OCI-LY3 (cell line): ENCODE measurements at regions not wholly inside any gene's neighbourhood (a gene's known extent, or its start where the extent isn't known, plus 50 kb on each side); places are given as distances from the start of the nearest gene placed in this dataset.

ENCODE experiments used
- H2AFZ ChIP-seq: fragments of 200-600, 300-600 bp; shearing (Covaris generic); 2 replicates; pipeline ENCODE4 v1.6.0; 2014; ENCODE audit warnings: antibody characterized with exemption, low read depth, low read length
- H3K27ac ChIP-seq: fragments of 200-600, 300-600 bp; sonication (generic); 2 replicates; pipeline ENCODE4 v1.5.1; 2014; ENCODE audit warnings: mild to moderate bottlenecking, low read length, moderate library complexity, mixed read lengths
- H3K27me3 ChIP-seq: fragments of 200-600, 300-600 bp; sonication (generic); 2 replicates; pipeline ENCODE4 v1.6.1; 2014; ENCODE audit warnings: low read depth, low read length, mixed read lengths
- H3K36me3 ChIP-seq: fragments of 200-600, 300-600 bp; sonication (generic); replicated peaks from 2 replicates; pipeline ENCODE3; 2014; ENCODE audit warnings: low read depth, low read length, mixed read lengths
- H3K4me1 ChIP-seq: fragments of 300-600, 200-600 bp; sonication (generic); 2 replicates; pipeline ENCODE4 v1.6.1; 2014; ENCODE audit warnings: low read length, mixed read lengths
- H3K4me2 ChIP-seq: fragments of 200-600, 300-600 bp; sonication (generic); 2 replicates; pipeline ENCODE4 v1.6.1; 2014; ENCODE audit warnings: low read length, mixed read lengths
- H3K4me3 ChIP-seq: fragments of 300-600, 200-600 bp; sonication (generic); 2 replicates; pipeline ENCODE4 v1.5.1; 2014; ENCODE audit warnings: antibody characterized with exemption, mild to moderate bottlenecking, low read length, moderate library complexity
- H3K79me2 ChIP-seq: fragments of 300-600, 200-600 bp; shearing (Covaris generic); 2 replicates; pipeline ENCODE4 v1.6.1; 2014; ENCODE audit warnings: mild to moderate bottlenecking, low read length, mixed read lengths
- H3K9ac ChIP-seq: fragments of 300-600, 200-600 bp; shearing (Covaris generic); 2 replicates; pipeline ENCODE4 v1.6.0; 2014; ENCODE audit warnings: mild to moderate bottlenecking, low read length, moderate library complexity
- H3K9me3 ChIP-seq: fragments of 200-600, 300-600 bp; shearing (Covaris generic); 2 replicates; pipeline ENCODE4 v1.6.1; 2014; ENCODE audit warnings: low read length, mixed read lengths; ENCODE audit not compliant: insufficient read depth
- H4K20me1 ChIP-seq: fragments of 200-600, 300-600 bp; sonication (generic); 2 replicates; pipeline ENCODE4 v1.6.1; 2016; ENCODE audit warnings: low read length, mixed read lengths; ENCODE audit not compliant: insufficient read depth
- CTCF ChIP-seq: fragments of 200-600, 300-600 bp; sonication (generic); IDR thresholded peaks from 2 replicates; pipeline ENCODE4 v1.5.1; 2014; ENCODE audit warnings: antibody characterized with exemption, low read length, low read depth
- EZH2phosphoT487 ChIP-seq: fragments of 200-600 bp; shearing (Covaris generic); IDR thresholded peaks from 2 replicates; pipeline ENCODE4 v1.6.1; 2018; ENCODE audit warnings: antibody characterized with exemption, mixed run types, low read depth

GRCh38 chr2:6618201-6618600, 247.5 kb downstream of the CMPK2 start:
- TF ChIP-seq CTCF: no peak
- no peak for TF ChIP-seq EZH2phosphoT487
- H3K4me2 ChIP-seq: no peak overlapping the region
- H3K9ac ChIP-seq: no peak overlapping the region
- H3K36me3 ChIP-seq: no peaks in the 10 kb centered on the region
- no peak overlapping the region for H2AFZ ChIP-seq
- no peaks in the 10 kb centered on the region for H3K9me3 ChIP-seq
- no peak overlapping the region for H3K27ac ChIP-seq
- H3K27me3 ChIP-seq: no peaks in the 10 kb centered on the region
- H4K20me1 ChIP-seq: no peaks in the 10 kb centered on the region
- no peaks in the 10 kb centered on the region for H3K79me2 ChIP-seq
- no peak overlapping the region for H3K4me3 ChIP-seq
- H3K4me1 ChIP-seq: no peaks in the 10 kb centered on the region

- no peaks in the 10 kb centered on the region for H3K27me3 ChIP-seq
- no peak overlapping the region for H3K4me3 ChIP-seq
Observed at GRCh38 chr2:6623746-6624145, 242.0 kb downstream of the CMPK2 start.

GRCh38 chr2:6626401-6627012, 239.2 kb downstream of the CMPK2 start:
- no peak overlapping the region for H3K27ac ChIP-seq
- TF ChIP-seq CTCF: no peak
- TF ChIP-seq EZH2phosphoT487: no peak
- no peaks in the 10 kb centered on the region for H3K27me3 ChIP-seq
- H2AFZ ChIP-seq: no peak overlapping the region
- H3K36me3 ChIP-seq: no peaks in the 10 kb centered on the region
- H3K4me1 ChIP-seq: no peaks in the 10 kb centered on the region
- H3K4me2 ChIP-seq: no peak overlapping the region
- H3K9ac ChIP-seq: no peak overlapping the region
- H3K4me3 ChIP-seq: no peak overlapping the region
- no peaks in the 10 kb centered on the region for H3K9me3 ChIP-seq
- no peaks in the 10 kb centered on the region for H3K79me2 ChIP-seq
- no peaks in the 10 kb centered on the region for H4K20me1 ChIP-seq

More at GRCh38 chr2:6623746-6624145, 242.0 kb downstream of the CMPK2 start:
- Histone ChIP-seq H3K9me3 (no peaks in the 10 kb centered on the region), H3K4me1 (no peaks in the 10 kb centered on the region), H3K4me2 (no peak overlapping the region), H2AFZ (no peak overlapping the region), H3K9ac (no peak overlapping the region), H3K79me2 (no peaks in the 10 kb centered on the region), H3K27ac (no peak overlapping the region), H4K20me1 (no peaks in the 10 kb centered on the region), H3K36me3 (no peaks in the 10 kb centered on the region)
- TF ChIP-seq CTCF: no peak
- TF ChIP-seq EZH2phosphoT487: no peak

GRCh38 chr2:6627316-6627715, 238.4 kb downstream of the CMPK2 start:
- Histone ChIP-seq H2AFZ (no peak overlapping the region), H3K9me3 (no peaks in the 10 kb centered on the region), H3K4me2 (no peak overlapping the region), H3K27me3 (no peaks in the 10 kb centered on the region), H3K4me1 (no peaks in the 10 kb centered on the region), H4K20me1 (no peaks in the 10 kb centered on the region), H3K4me3 (no peak overlapping the region), H3K79me2 (no peaks in the 10 kb centered on the region), H3K9ac (no peak overlapping the region), H3K36me3 (no peaks in the 10 kb centered on the region), H3K27ac (no peak overlapping the region)
- no peak for TF ChIP-seq CTCF
